Calu3 (cell line): ENCODE measurements at regions not wholly inside any gene's neighbourhood (a gene's known extent, or its start where the extent isn't known, plus 50 kb on each side); places are given as distances from the start of the nearest gene placed in this dataset.
A peak's percentile ranks its signal among the peaks of the same experiment; 100 is the strongest.

ENCODE experiments used
- BruUV-seq: library from RNA; stranded (reverse); fragments of 400-500 nt; replicated peaks from 2 replicates; lab custom pipeline; 2021; lab: Mats Ljungman, UMichigan
- CTCF ChIA-PET: fragments of 300-600 bp; sonication (Branson Sonifier 250); formaldehyde crosslinking; loops from one replicate; lab custom pipeline; 2022; ENCODE audit warnings: antibody characterized with exemption; lab: Charles Lee
- DNase-seq: peaks from one replicate; pipeline ENCODE4 v3.0.0; 2022
- H3K27ac Mint-ChIP-seq: one replicate; pipeline ENCODE4 v1.8.0; 2022; ENCODE audit warnings: mixed read lengths; ENCODE audit not compliant: unreplicated experiment
- H3K27me3 Mint-ChIP-seq: one replicate; pipeline ENCODE4 v1.8.0; 2022; ENCODE audit warnings: mixed read lengths; ENCODE audit not compliant: unreplicated experiment
- H3K36me3 Mint-ChIP-seq: one replicate; pipeline ENCODE4 v1.8.0; 2022; ENCODE audit warnings: mild to moderate bottlenecking, moderate library complexity, mixed read lengths; ENCODE audit not compliant: insufficient read depth, unreplicated experiment
- H3K4me1 Mint-ChIP-seq: one replicate; pipeline ENCODE4 v1.8.0; 2022; ENCODE audit warnings: mild to moderate bottlenecking, low read depth, mixed read lengths; ENCODE audit not compliant: unreplicated experiment
- H3K4me3 Mint-ChIP-seq: one replicate; pipeline ENCODE4 v1.8.0; 2022; ENCODE audit warnings: mild to moderate bottlenecking, low read depth, moderate library complexity, mixed read lengths; ENCODE audit not compliant: unreplicated experiment
- H3K9me3 Mint-ChIP-seq: one replicate; pipeline ENCODE4 v1.8.0; 2022; ENCODE audit warnings: low read depth, mixed read lengths; ENCODE audit not compliant: unreplicated experiment
- intact Hi-C: fragments of 100-400 bp; cut with micrococcal nuclease; formaldehyde crosslinking; loops from one replicate; pipeline ENCODE4 v1.10.0; 2022; ENCODE audit not compliant: unreplicated experiment
- TF ChIP-seq, protein P1 (sequence below): fragments of 200-600 bp; IDR thresholded peaks from one replicate; pipeline ENCODE4 v1.8.0; 2022; ENCODE audit warnings: antibody characterized with exemption; ENCODE audit not compliant: unreplicated experiment

DNA sequence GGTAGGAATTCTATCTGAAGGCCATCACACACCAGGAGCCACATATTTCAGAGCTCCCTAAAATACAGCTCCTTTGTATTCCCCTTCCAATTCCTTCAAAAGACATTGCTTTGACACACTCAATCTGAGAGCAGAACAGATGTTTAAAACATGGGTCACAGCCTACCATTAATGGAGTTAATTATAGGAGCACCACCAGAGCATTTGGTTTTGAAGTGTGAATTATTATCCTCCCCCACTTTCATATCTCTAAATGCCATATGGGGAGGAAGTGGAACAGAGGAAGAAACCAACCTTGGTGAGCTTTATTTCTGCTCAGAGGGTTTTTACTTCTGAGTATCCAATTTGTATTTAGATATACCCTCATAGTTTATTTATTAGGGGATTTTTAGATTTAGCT, 50.7 kb upstream of the TNFRSF21 start:
- TF ChIP-seq, protein P1, sequence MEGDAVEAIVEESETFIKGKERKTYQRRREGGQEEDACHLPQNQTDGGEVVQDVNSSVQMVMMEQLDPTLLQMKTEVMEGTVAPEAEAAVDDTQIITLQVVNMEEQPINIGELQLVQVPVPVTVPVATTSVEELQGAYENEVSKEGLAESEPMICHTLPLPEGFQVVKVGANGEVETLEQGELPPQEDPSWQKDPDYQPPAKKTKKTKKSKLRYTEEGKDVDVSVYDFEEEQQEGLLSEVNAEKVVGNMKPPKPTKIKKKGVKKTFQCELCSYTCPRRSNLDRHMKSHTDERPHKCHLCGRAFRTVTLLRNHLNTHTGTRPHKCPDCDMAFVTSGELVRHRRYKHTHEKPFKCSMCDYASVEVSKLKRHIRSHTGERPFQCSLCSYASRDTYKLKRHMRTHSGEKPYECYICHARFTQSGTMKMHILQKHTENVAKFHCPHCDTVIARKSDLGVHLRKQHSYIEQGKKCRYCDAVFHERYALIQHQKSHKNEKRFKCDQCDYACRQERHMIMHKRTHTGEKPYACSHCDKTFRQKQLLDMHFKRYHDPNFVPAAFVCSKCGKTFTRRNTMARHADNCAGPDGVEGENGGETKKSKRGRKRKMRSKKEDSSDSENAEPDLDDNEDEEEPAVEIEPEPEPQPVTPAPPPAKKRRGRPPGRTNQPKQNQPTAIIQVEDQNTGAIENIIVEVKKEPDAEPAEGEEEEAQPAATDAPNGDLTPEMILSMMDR: no peak
- CTCF ChIA-PET: no interaction called here
- Mint-ChIP-seq H3K4me3 (no peak overlapping the region), H3K4me1 (peaks cover 20% of the 10 kb centered on the region), H3K36me3 (peaks cover 5% of the 10 kb centered on the region), H3K9me3 (peaks cover 3% of the 10 kb centered on the region), H3K27me3 (no peaks in the 10 kb centered on the region), H3K27ac (no peak overlapping the region)
- intact Hi-C loops: no loop called here
- no peak for DNase-seq
- BruUV-seq: no TSS peak

GRCh38 chr6:47362857-47363461, 53.3 kb upstream of the TNFRSF21 start:
- Mint-ChIP-seq H3K4me1 (peaks cover 31% of the 10 kb centered on the region), H3K27me3 (no peaks in the 10 kb centered on the region), H3K9me3 (peaks cover 3% of the 10 kb centered on the region), H3K36me3 (peaks cover 5% of the 10 kb centered on the region), H3K4me3 (peak overlapping the region; percentile 8), H3K27ac (peak overlapping the region; percentile 33)
- DNase-seq: peak; percentile 23
- TF ChIP-seq, protein P1: no peak
- no TSS peak for BruUV-seq
- CTCF ChIA-PET: interaction anchor here (0.5 kb wide), 1 partner anchor 146 kb away, joined by 5 read pairs; no protein-coding TSS in a partner anchor
- intact Hi-C loops: no loop called here

GRCh38 chr6:47363736-47364135, 54.0 kb upstream of the TNFRSF21 start:
- DNase-seq: no peak
- BruUV-seq: no TSS peak
- intact Hi-C loops: no loop called here

GRCh38 chr6:47366335-47366890, 56.7 kb upstream of the TNFRSF21 start:
- intact Hi-C loops: no loop called here
- TF ChIP-seq, protein P1: no peak
- H3K9me3 Mint-ChIP-seq: peaks cover 6% of the 10 kb centered on the region
- no peak overlapping the region for H3K27ac Mint-ChIP-seq
- H3K27me3 Mint-ChIP-seq: no peaks in the 10 kb centered on the region
- BruUV-seq: no TSS peak
- CTCF ChIA-PET: interaction anchor here (0.5 kb wide), 1 partner anchor 27 kb away, joined by 7 read pairs; no protein-coding TSS in a partner anchor
- H3K4me1 Mint-ChIP-seq: peaks cover 39% of the 10 kb centered on the region
- no peak for DNase-seq
- H3K4me3 Mint-ChIP-seq: no peak overlapping the region
- H3K36me3 Mint-ChIP-seq: peaks cover 5% of the 10 kb centered on the region

More at GRCh38 chr6:47363736-47364135, 54.0 kb upstream of the TNFRSF21 start:
- Mint-ChIP-seq H3K9me3 (peaks cover 3% of the 10 kb centered on the region), H3K27ac (peak overlapping the region; percentile 33), H3K4me3 (no peak overlapping the region), H3K27me3 (no peaks in the 10 kb centered on the region), H3K4me1 (peaks cover 31% of the 10 kb centered on the region), H3K36me3 (peaks cover 5% of the 10 kb centered on the region)
- TF ChIP-seq, protein P1: no peak
- CTCF ChIA-PET: no interaction called here
